A673 (cell line): ENCODE measurements at regions not wholly inside any gene's neighbourhood (a gene's known extent, or its start where the extent isn't known, plus 50 kb on each side); places are given as distances from the start of the nearest gene placed in this dataset.

ENCODE experiments used
- BruUV-seq: library from RNA; stranded (reverse); fragments of 400-500 nt; replicated peaks from 2 replicates; lab custom pipeline; 2021; lab: Mats Ljungman, UMichigan
- CTCF ChIA-PET: fragments of 300-600 bp; sonication (Branson Sonifier 250); formaldehyde crosslinking; loops from one replicate; lab custom pipeline; 2022; ENCODE audit warnings: antibody characterized with exemption; lab: Charles Lee
- POLR2A ChIA-PET: fragments of 300-600 bp; sonication (Branson Sonifier 250); formaldehyde crosslinking; loops from one replicate; lab custom pipeline; 2022; ENCODE audit warnings: antibody characterized with exemption; ENCODE audit not compliant: low non-redundant PET; lab: Charles Lee
- DNase-seq: peaks from one replicate; pipeline ENCODE4 v3.0.0-alpha.2; 2015; ENCODE audit warnings: low spot score
- H3K27ac ChIP-seq: fragments of 200-600 bp; sonication (generic); 2 replicates; pipeline ENCODE4 v1.5.1; 2016; ENCODE audit warnings: mixed run types, low read depth, mild to moderate bottlenecking, mixed read lengths, antibody characterized with exemption, low read length; ENCODE audit not compliant: poor library complexity, severe bottlenecking
- H3K27me3 ChIP-seq: fragments of 200-600 bp; sonication (generic); replicated peaks from 2 replicates; pipeline ENCODE4 v1.6.1; 2017; ENCODE audit warnings: mixed run types, low read depth, mild to moderate bottlenecking, mixed read lengths, antibody characterized with exemption, low read length; ENCODE audit not compliant: insufficient read depth, poor library complexity
- H3K36me3 ChIP-seq: fragments of 200-600 bp; sonication (generic); 2 replicates; pipeline ENCODE4 v1.6.1; 2016; ENCODE audit warnings: mixed run types, mild to moderate bottlenecking, mixed read lengths, antibody characterized with exemption, low read length; ENCODE audit not compliant: insufficient read depth, poor library complexity, severe bottlenecking
- H3K4me1 ChIP-seq: fragments of 200-600 bp; sonication (generic); 2 replicates; pipeline ENCODE4 v1.6.1; 2017; ENCODE audit warnings: mixed run types, mild to moderate bottlenecking, mixed read lengths, antibody characterized with exemption, low read length; ENCODE audit not compliant: insufficient read depth, poor library complexity, severe bottlenecking
- H3K4me3 ChIP-seq: fragments of 200-600 bp; sonication (generic); 2 replicates; pipeline ENCODE4 v1.5.1; 2016; ENCODE audit warnings: low read depth, mixed run types, mild to moderate bottlenecking, mixed read lengths, low read length; ENCODE audit not compliant: poor library complexity, severe bottlenecking
- H3K9me3 ChIP-seq: fragments of 200-600 bp; sonication (generic); 2 replicates; pipeline ENCODE4 v1.6.1; 2016; ENCODE audit warnings: mixed run types, low read depth, mild to moderate bottlenecking, mixed read lengths, antibody characterized with exemption, low read length; ENCODE audit not compliant: poor library complexity, severe bottlenecking
- EZH2 ChIP-seq: fragments of 200-600 bp; sonication (generic); IDR thresholded peaks from 2 replicates; pipeline ENCODE4 v1.6.1; 2017; ENCODE audit warnings: borderline replicate concordance, low read depth, mild to moderate bottlenecking, mixed read lengths, antibody characterized with exemption, low read length; ENCODE audit not compliant: poor library complexity, severe bottlenecking
- intact Hi-C: fragments of 100-400 bp; cut with micrococcal nuclease; formaldehyde crosslinking; loops from one replicate; pipeline ENCODE4 v1.10.0; 2022; ENCODE audit not compliant: unreplicated experiment
- TF ChIP-seq, protein P1 (sequence below): fragments of 300-800, 200-600 bp; sonication (generic); conservative IDR thresholded peaks from 2 replicates; pipeline ENCODE4 v1.5.1; 2017; ENCODE audit warnings: low read depth, mild to moderate bottlenecking, antibody characterized with exemption, low read length, moderate library complexity, mixed read lengths

DNA sequence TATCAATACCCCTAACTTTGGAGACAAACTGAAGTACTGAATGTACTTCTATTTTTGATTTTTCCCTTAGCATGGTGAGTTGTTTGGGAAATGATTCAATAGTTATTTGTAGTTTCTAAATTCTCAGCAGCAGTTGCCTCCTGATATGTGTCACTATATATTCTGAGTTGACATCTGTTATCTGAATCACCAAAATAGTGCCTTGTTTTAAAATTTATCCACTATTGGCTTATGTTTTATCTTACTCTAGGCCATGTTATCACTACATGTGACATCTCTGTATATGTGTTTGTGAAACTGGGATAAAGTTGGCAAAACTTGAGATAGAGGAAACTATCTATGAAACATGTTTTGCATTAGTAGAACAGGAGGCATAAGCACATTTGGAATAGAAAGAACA is 317.6 kb downstream of the TLE4 start:
- no peak for DNase-seq
- ChIA-PET CTCF (no interaction called here), POLR2A (no interaction called here)
- Histone ChIP-seq H3K4me1 (no peaks in the 10 kb centered on the region), H3K27me3 (peaks cover 5% of the 10 kb centered on the region), H3K36me3 (no peaks in the 10 kb centered on the region), H3K9me3 (no peaks in the 10 kb centered on the region), H3K4me3 (no peak overlapping the region), H3K27ac (no peak overlapping the region)
- no TSS peak for BruUV-seq
- TF ChIP-seq, protein P1, sequence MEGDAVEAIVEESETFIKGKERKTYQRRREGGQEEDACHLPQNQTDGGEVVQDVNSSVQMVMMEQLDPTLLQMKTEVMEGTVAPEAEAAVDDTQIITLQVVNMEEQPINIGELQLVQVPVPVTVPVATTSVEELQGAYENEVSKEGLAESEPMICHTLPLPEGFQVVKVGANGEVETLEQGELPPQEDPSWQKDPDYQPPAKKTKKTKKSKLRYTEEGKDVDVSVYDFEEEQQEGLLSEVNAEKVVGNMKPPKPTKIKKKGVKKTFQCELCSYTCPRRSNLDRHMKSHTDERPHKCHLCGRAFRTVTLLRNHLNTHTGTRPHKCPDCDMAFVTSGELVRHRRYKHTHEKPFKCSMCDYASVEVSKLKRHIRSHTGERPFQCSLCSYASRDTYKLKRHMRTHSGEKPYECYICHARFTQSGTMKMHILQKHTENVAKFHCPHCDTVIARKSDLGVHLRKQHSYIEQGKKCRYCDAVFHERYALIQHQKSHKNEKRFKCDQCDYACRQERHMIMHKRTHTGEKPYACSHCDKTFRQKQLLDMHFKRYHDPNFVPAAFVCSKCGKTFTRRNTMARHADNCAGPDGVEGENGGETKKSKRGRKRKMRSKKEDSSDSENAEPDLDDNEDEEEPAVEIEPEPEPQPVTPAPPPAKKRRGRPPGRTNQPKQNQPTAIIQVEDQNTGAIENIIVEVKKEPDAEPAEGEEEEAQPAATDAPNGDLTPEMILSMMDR = no peak
- TF ChIP-seq EZH2 = no peak
- intact Hi-C loops = no loop called here

GRCh38 chr9:79885093-79885857 is 313.5 kb downstream of the TLE4 start:
- H3K4me3 ChIP-seq = no peak overlapping the region
- TF ChIP-seq, protein P1 = no peak
- no peak for TF ChIP-seq EZH2
- no peak overlapping the region for H3K27ac ChIP-seq
- ChIA-PET CTCF (no interaction called here), POLR2A (no interaction called here)
- intact Hi-C loops = no loop called here
- no peaks in the 10 kb centered on the region for H3K36me3 ChIP-seq
- no peaks in the 10 kb centered on the region for H3K27me3 ChIP-seq
- H3K4me1 ChIP-seq = no peaks in the 10 kb centered on the region
- no TSS peak for BruUV-seq
- H3K9me3 ChIP-seq = no peaks in the 10 kb centered on the region
- DNase-seq = no peak

GRCh38 chr9:79884546-79884945 is 312.8 kb downstream of the TLE4 start:
- H3K4me1 ChIP-seq = no peaks in the 10 kb centered on the region
- no peaks in the 10 kb centered on the region for H3K27me3 ChIP-seq
- H3K9me3 ChIP-seq = no peaks in the 10 kb centered on the region
- CTCF ChIA-PET = no interaction called here
- POLR2A ChIA-PET = no interaction called here
- DNase-seq = no peak
- no TSS peak for BruUV-seq
- intact Hi-C loops = no loop called here
- TF ChIP-seq, protein P1 = no peak
- TF ChIP-seq EZH2 = no peak
- no peak overlapping the region for H3K27ac ChIP-seq
- no peaks in the 10 kb centered on the region for H3K36me3 ChIP-seq
- H3K4me3 ChIP-seq = no peak overlapping the region
